ENCODE measurements at regions not wholly inside any gene's neighbourhood (a gene's known extent, or its start where the extent isn't known, plus 50 kb on each side); places are given as distances from the start of the nearest gene placed in this dataset.

DNA sequence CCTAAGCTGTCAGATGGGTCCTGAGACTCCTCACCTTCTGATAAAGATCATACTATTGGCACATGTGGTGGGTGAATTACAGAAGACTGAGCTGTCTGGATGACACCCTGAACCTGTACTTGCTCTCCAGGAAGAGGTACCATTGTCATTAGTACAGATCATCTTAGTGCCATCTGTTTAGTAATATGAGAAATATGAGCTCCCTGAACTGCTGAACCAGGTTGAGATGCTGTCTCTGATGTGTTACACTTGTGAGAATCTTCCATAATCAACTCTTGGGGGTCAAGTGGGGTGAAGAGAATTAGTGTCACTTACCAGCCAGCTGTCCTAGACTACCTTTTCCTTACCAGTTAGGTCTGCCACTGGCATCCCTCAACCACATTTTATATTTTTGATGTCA is 531.0 kb downstream of the EPHA7 start:
- TF ChIP-seq, protein P1, sequence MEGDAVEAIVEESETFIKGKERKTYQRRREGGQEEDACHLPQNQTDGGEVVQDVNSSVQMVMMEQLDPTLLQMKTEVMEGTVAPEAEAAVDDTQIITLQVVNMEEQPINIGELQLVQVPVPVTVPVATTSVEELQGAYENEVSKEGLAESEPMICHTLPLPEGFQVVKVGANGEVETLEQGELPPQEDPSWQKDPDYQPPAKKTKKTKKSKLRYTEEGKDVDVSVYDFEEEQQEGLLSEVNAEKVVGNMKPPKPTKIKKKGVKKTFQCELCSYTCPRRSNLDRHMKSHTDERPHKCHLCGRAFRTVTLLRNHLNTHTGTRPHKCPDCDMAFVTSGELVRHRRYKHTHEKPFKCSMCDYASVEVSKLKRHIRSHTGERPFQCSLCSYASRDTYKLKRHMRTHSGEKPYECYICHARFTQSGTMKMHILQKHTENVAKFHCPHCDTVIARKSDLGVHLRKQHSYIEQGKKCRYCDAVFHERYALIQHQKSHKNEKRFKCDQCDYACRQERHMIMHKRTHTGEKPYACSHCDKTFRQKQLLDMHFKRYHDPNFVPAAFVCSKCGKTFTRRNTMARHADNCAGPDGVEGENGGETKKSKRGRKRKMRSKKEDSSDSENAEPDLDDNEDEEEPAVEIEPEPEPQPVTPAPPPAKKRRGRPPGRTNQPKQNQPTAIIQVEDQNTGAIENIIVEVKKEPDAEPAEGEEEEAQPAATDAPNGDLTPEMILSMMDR (IDR thresholded peaks at IDR 0.05), result no peak

DNA sequence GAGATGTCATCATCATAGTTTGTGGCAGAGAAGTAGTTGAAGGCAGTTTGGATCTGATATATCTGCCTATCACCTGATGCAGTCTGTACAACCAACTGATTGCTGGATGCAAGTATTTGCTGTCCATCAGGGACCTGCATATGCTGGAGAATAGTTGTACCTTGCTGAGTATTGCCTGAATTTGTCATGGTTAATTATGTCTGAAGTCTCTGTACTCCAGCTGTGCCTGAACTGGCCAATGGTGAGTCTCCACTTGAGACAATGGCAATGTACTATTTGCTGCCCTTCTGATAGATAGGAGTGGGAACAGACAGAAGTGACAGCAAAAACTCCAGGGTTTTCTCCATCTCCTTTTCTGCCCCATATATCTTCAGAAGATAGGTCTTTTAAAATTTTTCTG is 531.5 kb downstream of the EPHA7 start:
- H3K9me3 Mint-ChIP-seq, result peaks cover 12% of the 10 kb centered on the region
- no peaks in the 10 kb centered on the region for H3K4me1 Mint-ChIP-seq
- ChIA-PET CTCF (no interaction called here), POLR2A (no interaction called here)
- H3K27me3 Mint-ChIP-seq, result no peaks in the 10 kb centered on the region
- no peaks in the 10 kb centered on the region for H3K36me3 Mint-ChIP-seq (ENCODE audit: low read depth)
- TF ChIP-seq, protein P1 (IDR thresholded peaks at IDR 0.05), result no peak
- no peak overlapping the region for H3K27ac Mint-ChIP-seq
- ATAC-seq (ENCODE audit: low read depth) (no peak), DNase-seq (no peak)
- intact Hi-C loops (cut with micrococcal nuclease), result no loop called here
- H3K4me3 Mint-ChIP-seq, result no peak overlapping the region

More for the DNA sequence above, 531.0 kb downstream of the EPHA7 start:
- Mint-ChIP-seq H3K9me3 (peaks cover 13% of the 10 kb centered on the region), H3K4me3 (no peak overlapping the region), H3K4me1 (no peaks in the 10 kb centered on the region), H3K27me3 (no peaks in the 10 kb centered on the region), H3K36me3 (ENCODE audit: low read depth) (no peaks in the 10 kb centered on the region), H3K27ac (no peak overlapping the region)
- ChIA-PET POLR2A (no interaction called here), CTCF (no interaction called here)
- intact Hi-C loops (cut with micrococcal nuclease), result no loop called here
- DNase-seq (no peak), ATAC-seq (ENCODE audit: low read depth) (no peak)

DNA sequence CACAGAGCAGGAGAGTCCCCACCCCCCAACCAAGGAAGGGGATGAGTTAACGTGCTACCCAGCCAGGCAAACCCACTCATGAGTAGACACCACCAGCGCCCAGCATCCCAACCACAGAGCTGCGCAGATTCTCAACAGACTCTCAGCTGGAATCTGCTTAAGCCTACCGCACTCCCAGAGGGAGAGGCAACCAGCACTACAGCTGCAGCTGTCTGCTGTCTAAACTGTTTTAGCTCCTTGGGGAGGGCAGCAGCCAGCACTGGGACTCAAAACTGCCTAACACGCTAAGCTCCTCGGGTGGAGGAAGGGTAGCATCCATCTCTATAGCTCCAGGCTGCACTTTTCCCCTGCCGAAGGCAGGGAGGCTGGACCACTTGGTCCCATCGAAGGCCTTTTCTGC is 539.8 kb downstream of the EPHA7 start:
- ChIA-PET POLR2A (no interaction called here), CTCF (no interaction called here)
- H3K9me3 Mint-ChIP-seq, result peaks cover 8% of the 10 kb centered on the region
- TF ChIP-seq, protein P1 (IDR thresholded peaks at IDR 0.05), result no peak
- H3K4me3 Mint-ChIP-seq, result no peak overlapping the region
- intact Hi-C loops (cut with micrococcal nuclease), result no loop called here
- ATAC-seq (ENCODE audit: low read depth), result no peak
- H3K27ac Mint-ChIP-seq, result no peak overlapping the region
- no peak for DNase-seq
- no peaks in the 10 kb centered on the region for H3K4me1 Mint-ChIP-seq
- H3K27me3 Mint-ChIP-seq, result no peaks in the 10 kb centered on the region
- H3K36me3 Mint-ChIP-seq (ENCODE audit: low read depth), result no peaks in the 10 kb centered on the region

DNA sequence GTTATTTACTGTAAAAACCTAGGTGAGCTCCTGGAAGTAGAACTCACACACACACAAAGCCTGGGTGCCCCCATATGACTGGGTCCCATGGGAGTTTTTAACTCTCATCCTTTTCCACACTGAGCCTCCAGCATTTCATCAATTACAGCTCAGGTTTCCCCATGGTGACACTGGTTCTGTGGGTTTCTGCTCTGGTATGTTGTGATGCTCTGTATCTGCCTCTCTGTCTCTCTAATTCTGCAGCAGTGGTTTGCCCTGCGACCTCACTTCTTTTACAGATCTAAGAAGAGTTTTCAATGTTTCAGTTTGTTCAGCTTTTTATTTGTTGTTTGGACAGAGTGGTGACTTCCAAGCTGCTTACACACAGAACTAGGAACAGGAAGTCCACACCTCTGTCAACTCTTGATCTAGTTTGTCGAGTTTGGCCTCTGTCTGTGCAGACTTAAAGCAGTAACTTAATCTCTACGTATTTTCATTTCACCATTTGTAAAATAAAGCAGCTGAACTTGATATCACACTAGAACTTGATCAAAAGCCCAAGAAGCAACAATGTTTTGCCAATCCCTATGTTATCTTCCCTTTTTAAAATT is 554.3 kb downstream of the EPHA7 start:
- H3K4me3 Mint-ChIP-seq, result no peak overlapping the region
- peaks cover 3% of the 10 kb centered on the region for H3K9me3 Mint-ChIP-seq
- H3K27me3 Mint-ChIP-seq, result no peaks in the 10 kb centered on the region
- ChIA-PET POLR2A (no interaction called here), CTCF (no interaction called here)
- H3K4me1 Mint-ChIP-seq, result no peaks in the 10 kb centered on the region
- ATAC-seq (ENCODE audit: low read depth) (no peak), DNase-seq (no peak)
- no peaks in the 10 kb centered on the region for H3K36me3 Mint-ChIP-seq (ENCODE audit: low read depth)
- TF ChIP-seq, protein P1 (IDR thresholded peaks at IDR 0.05), result no peak
- no peak overlapping the region for H3K27ac Mint-ChIP-seq
- intact Hi-C loops (cut with micrococcal nuclease), result no loop called here

DNA sequence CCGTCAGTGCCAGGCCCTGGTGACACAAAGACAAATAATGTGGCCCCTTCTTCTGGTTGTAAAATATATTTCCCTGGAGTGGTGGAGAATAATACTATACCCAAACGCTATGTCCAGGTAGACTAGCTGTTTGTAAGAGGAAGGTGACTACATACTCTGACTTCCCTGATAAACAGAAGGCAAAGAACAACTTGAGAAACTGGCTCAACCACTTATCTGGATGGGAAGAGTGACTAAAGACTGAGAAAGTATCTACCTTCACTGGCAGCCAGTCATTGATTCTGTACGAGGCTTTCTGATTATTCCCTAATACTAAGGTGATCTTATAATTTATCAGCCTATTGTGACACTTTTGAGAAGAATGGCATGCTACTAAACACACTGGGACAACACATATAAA is 569.7 kb downstream of the EPHA7 start:
- no peak overlapping the region for H3K4me3 Mint-ChIP-seq
- no peaks in the 10 kb centered on the region for H3K9me3 Mint-ChIP-seq
- H3K4me1 Mint-ChIP-seq, result no peaks in the 10 kb centered on the region
- intact Hi-C loops (cut with micrococcal nuclease), result no loop called here
- no peak for DNase-seq
- no peaks in the 10 kb centered on the region for H3K27me3 Mint-ChIP-seq
- TF ChIP-seq, protein P1 (IDR thresholded peaks at IDR 0.05), result no peak
- H3K36me3 Mint-ChIP-seq (ENCODE audit: low read depth), result no peaks in the 10 kb centered on the region
- POLR2A ChIA-PET, result no interaction called here
- CTCF ChIA-PET, result no interaction called here
- H3K27ac Mint-ChIP-seq, result no peak overlapping the region
- no peak for ATAC-seq (ENCODE audit: low read depth)

All from activated B cell treated with CpG ODN at 0.5 μM for 24 hours (primary cell).